NCI-H446 (cell line): ENCODE measurements at regions not wholly inside any gene's neighbourhood (a gene's known extent, or its start where the extent isn't known, plus 50 kb on each side); places are given as distances from the start of the nearest gene placed in this dataset.
"Not testable (repeated sequence)": the region's sequence is repeated elsewhere in the genome, so short reads cannot be mapped to it uniquely, and the experiment has no call there.

ENCODE experiments used
- DNase-seq, 2 experiments: peaks; one replicate each; lab custom pipeline; 2025; lab: John Stamatoyannopoulos, UW

- DNase-seq, result no peak
Observed at GRCh38 chr13:68666774-68667397, 1436.8 kb upstream of the PCDH9 start.

- no peak for DNase-seq
Observed at GRCh38 chr13:68645814-68646213, 1415.7 kb upstream of the PCDH9 start.

- no peak for DNase-seq
Observed at GRCh38 chr13:68644611-68645010, 1414.5 kb upstream of the PCDH9 start.

GRCh38 chr13:68636784-68637183 lies 1406.6 kb upstream of the PCDH9 start:
- no peak for DNase-seq

GRCh38 chr13:68628994-68629393 lies 1398.9 kb upstream of the PCDH9 start:
- no peak for DNase-seq

GRCh38 chr13:68627379-68627778 lies 1397.2 kb upstream of the PCDH9 start:
- DNase-seq, result no peak

GRCh38 chr13:68616600-68617222 lies 1386.6 kb upstream of the PCDH9 start:
- no peak for DNase-seq

GRCh38 chr13:68609661-68610060 lies 1379.5 kb upstream of the PCDH9 start:
- no peak for DNase-seq

- DNase-seq, result no peak
Observed at GRCh38 chr13:68608147-68608546, 1378.0 kb upstream of the PCDH9 start.

- DNase-seq, result no peak
Observed at GRCh38 chr13:68597641-68598040, 1367.5 kb upstream of the PCDH9 start.

GRCh38 chr13:68588623-68589022 lies 1358.5 kb upstream of the PCDH9 start:
- no peak for DNase-seq

- DNase-seq, result no peak
Observed at GRCh38 chr13:68584776-68585175, 1354.6 kb upstream of the PCDH9 start.

- DNase-seq, result no peak
Observed at GRCh38 chr13:68574053-68574452, 1343.9 kb upstream of the PCDH9 start.

- DNase-seq, result no peak
Observed at GRCh38 chr13:68551701-68552522, 1321.8 kb upstream of the PCDH9 start.

- no peak for DNase-seq
Observed at GRCh38 chr13:68550330-68550729, 1320.2 kb upstream of the PCDH9 start.

- DNase-seq, result no peak
Observed at GRCh38 chr13:68540244-68540643, 1310.1 kb upstream of the PCDH9 start.

- no peak for DNase-seq
Observed at GRCh38 chr13:68535329-68535728, 1305.2 kb upstream of the PCDH9 start.

- not testable (repeated sequence) for DNase-seq
Observed at GRCh38 chr13:68527167-68527566, 1297.0 kb upstream of the PCDH9 start.

- no peak for DNase-seq
Observed at GRCh38 chr13:68523838-68524424, 1293.8 kb upstream of the PCDH9 start.

GRCh38 chr13:68522184-68522583 lies 1292.0 kb upstream of the PCDH9 start:
- no peak for DNase-seq

GRCh38 chr13:68509734-68510621 lies 1279.8 kb upstream of the PCDH9 start:
- DNase-seq, result no peak
